Body of pancreas (tissue), 4 donors: ENCODE measurements at regions not wholly inside any gene's neighbourhood (a gene's known extent, or its start where the extent isn't known, plus 50 kb on each side); places are given as distances from the start of the nearest gene placed in this dataset.

ENCODE experiments used
- POLR2A ChIP-seq, 3 donors: fragments of 450-650 bp; IDR thresholded peaks; one replicate each; pipeline ENCODE4 v1.6.1; 2016; ENCODE audit warnings: antibody characterized with exemption in 3 of 3, mild to moderate bottlenecking in 2 of 3
- TF ChIP-seq, protein P1 (sequence below), 7 experiments: fragments of 450-650 bp in 4 of 7; fragments of 200-600 bp in 3 of 7; sonication (generic) in 3 of 7; IDR thresholded peaks; one replicate each; pipeline ENCODE4 v1.5.1; 2016 to 2019; ENCODE audit warnings: antibody characterized with exemption in 7 of 7

- no peak for TF ChIP-seq POLR2A (IDR thresholded peaks at IDR 0.05)
- TF ChIP-seq, protein P1, sequence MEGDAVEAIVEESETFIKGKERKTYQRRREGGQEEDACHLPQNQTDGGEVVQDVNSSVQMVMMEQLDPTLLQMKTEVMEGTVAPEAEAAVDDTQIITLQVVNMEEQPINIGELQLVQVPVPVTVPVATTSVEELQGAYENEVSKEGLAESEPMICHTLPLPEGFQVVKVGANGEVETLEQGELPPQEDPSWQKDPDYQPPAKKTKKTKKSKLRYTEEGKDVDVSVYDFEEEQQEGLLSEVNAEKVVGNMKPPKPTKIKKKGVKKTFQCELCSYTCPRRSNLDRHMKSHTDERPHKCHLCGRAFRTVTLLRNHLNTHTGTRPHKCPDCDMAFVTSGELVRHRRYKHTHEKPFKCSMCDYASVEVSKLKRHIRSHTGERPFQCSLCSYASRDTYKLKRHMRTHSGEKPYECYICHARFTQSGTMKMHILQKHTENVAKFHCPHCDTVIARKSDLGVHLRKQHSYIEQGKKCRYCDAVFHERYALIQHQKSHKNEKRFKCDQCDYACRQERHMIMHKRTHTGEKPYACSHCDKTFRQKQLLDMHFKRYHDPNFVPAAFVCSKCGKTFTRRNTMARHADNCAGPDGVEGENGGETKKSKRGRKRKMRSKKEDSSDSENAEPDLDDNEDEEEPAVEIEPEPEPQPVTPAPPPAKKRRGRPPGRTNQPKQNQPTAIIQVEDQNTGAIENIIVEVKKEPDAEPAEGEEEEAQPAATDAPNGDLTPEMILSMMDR (IDR thresholded peaks at IDR 0.05) = no peak
These were observed 71.1 kb upstream of the MAPRE2 start for GRCh38 chr18:34970106-34970505.
